ENCODE measurements at regions not wholly inside any gene's neighbourhood (a gene's known extent, or its start where the extent isn't known, plus 50 kb on each side); places are given as distances from the start of the nearest gene placed in this dataset.

DNA sequence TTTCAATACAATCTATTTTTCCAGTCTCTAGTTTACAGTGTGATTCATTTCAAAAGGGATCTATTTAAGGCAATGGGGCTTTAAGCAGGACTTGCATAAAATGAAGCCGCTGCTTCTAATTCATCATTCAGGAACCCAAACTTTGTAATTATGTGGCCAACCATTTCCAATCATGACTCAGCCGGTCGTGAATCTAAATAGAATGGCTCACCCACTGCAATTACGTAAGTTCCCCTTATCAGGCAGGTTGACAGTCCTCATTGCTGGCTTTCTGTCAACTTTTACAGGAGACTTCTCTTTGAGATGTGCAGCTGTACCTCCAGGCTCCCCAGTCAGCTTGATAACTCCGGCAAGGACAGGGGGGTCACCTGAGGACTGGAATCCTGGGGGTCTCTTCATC, 152.8 kb upstream of the DAP start:
- Histone ChIP-seq H3K9me3 (replicated peaks; ENCODE audit: insufficient read depth, low read length) (no peaks in the 10 kb centered on the region), H3K27me3 (replicated peaks; ENCODE audit: insufficient read depth, low read length) (no peaks in the 10 kb centered on the region), H3K4me2 (ENCODE audit: low read depth, low read length) (no peak overlapping the region), H3F3A (ENCODE audit: insufficient read depth, low read length) (no peaks in the 10 kb centered on the region), H3K79me2 (ENCODE audit: low read length) (no peaks in the 10 kb centered on the region), H3K4me3 (ENCODE audit: low read length) (no peak overlapping the region), H3K27ac (ENCODE audit: low read length) (no peak overlapping the region), H3K9me2 (replicated peaks; ENCODE audit: insufficient read depth, low read length) (no peaks in the 10 kb centered on the region), H2AFZ (ENCODE audit: low read length) (no peak overlapping the region), H3K9ac (ENCODE audit: low read length) (no peak overlapping the region), H3K36me3 (replicated peaks; ENCODE audit: insufficient read depth, low read length) (no peaks in the 10 kb centered on the region), H4K20me1 (ENCODE audit: insufficient read depth, low read length) (no peaks in the 10 kb centered on the region), H3K4me1 (ENCODE audit: low read length) (no peaks in the 10 kb centered on the region)
- no peak for TF ChIP-seq EZH2 (optimal IDR thresholded peaks at IDR 0.05; ENCODE audit: low read depth, low read length)
- TF ChIP-seq EZH2phosphoT487 (IDR thresholded peaks at IDR 0.05; ENCODE audit: low read length): no peak
- no peak for TF ChIP-seq CTCF (IDR thresholded peaks at IDR 0.05; ENCODE audit: low read length)
- no peak for DNase-seq

DNA sequence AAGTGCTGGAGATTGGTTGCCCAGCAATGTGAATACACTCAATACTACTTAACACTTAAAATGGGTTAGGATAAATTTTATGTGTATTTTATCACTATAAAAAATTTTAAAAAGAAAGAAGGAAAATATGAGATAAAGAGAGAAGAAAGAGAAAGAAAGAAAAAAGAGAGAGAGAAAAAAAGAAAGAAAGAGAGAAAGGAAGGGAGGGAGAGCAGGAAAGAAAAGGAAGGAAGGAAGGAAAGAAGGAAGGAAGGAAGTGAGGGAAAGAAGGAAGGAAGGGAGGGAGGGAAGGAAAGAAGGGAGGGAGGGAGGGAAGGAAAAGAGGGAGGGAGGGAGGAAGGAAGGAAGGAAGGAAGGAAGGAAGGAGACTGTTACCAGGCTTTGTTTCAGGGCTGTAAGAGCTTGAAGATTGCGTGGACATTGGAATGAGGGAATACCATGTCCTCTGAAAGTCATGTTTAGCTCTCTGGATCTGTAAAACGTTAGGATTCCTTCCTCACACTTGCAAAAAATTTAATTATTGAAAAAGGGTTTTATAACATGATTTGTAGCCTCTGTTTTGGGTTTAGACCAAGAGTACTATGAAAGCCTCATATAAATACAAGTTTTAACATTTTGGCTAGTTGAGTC, 152.3 kb upstream of the DAP start:
- no peak overlapping the region for H3K27ac ChIP-seq (ENCODE audit: low read length)
- TF ChIP-seq EZH2 (optimal IDR thresholded peaks at IDR 0.05; ENCODE audit: low read depth, low read length) (no peak), CTCF (IDR thresholded peaks at IDR 0.05; ENCODE audit: low read length) (no peak), EZH2phosphoT487 (IDR thresholded peaks at IDR 0.05; ENCODE audit: low read length) (no peak)
- H3K9me3 ChIP-seq (replicated peaks; ENCODE audit: insufficient read depth, low read length): no peaks in the 10 kb centered on the region
- H3K9me2 ChIP-seq (replicated peaks; ENCODE audit: insufficient read depth, low read length): no peaks in the 10 kb centered on the region
- no peaks in the 10 kb centered on the region for H3K27me3 ChIP-seq (replicated peaks; ENCODE audit: insufficient read depth, low read length)
- H3K36me3 ChIP-seq (replicated peaks; ENCODE audit: insufficient read depth, low read length): no peaks in the 10 kb centered on the region
- H4K20me1 ChIP-seq (ENCODE audit: insufficient read depth, low read length): no peaks in the 10 kb centered on the region
- H3K79me2 ChIP-seq (ENCODE audit: low read length): no peaks in the 10 kb centered on the region
- H3F3A ChIP-seq (ENCODE audit: insufficient read depth, low read length): no peaks in the 10 kb centered on the region
- H3K4me2 ChIP-seq (ENCODE audit: low read depth, low read length): no peak overlapping the region
- no peak for DNase-seq
- no peak overlapping the region for H3K9ac ChIP-seq (ENCODE audit: low read length)
- H2AFZ ChIP-seq (ENCODE audit: low read length): no peak overlapping the region
- no peak overlapping the region for H3K4me3 ChIP-seq (ENCODE audit: low read length)
- no peaks in the 10 kb centered on the region for H3K4me1 ChIP-seq (ENCODE audit: low read length)

DNA sequence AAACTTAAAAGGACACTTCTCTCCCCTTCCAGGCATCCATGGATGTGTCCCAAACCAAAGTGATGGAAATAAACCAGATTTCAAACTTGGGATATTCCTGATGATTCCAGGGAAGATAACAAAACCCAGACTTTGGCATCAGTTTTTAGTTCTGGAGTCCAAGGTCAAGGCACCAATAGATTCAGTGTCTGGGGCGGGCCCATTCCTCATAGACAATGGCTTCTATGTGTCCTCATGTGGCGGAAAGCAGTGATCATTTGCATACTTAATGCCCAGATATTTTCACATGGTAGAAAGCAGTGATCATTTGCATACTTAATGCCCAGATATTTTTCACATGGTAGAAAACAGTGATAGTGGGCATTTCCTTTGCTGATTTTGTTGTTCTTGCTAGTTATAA, 151.4 kb upstream of the DAP start:
- no peaks in the 10 kb centered on the region for H3K9me2 ChIP-seq (replicated peaks; ENCODE audit: insufficient read depth, low read length)
- H3K36me3 ChIP-seq (replicated peaks; ENCODE audit: insufficient read depth, low read length): no peaks in the 10 kb centered on the region
- H3K27ac ChIP-seq (ENCODE audit: low read length): no peak overlapping the region
- H3K4me2 ChIP-seq (ENCODE audit: low read depth, low read length): no peak overlapping the region
- H3F3A ChIP-seq (ENCODE audit: insufficient read depth, low read length): no peaks in the 10 kb centered on the region
- no peaks in the 10 kb centered on the region for H4K20me1 ChIP-seq (ENCODE audit: insufficient read depth, low read length)
- no peaks in the 10 kb centered on the region for H3K79me2 ChIP-seq (ENCODE audit: low read length)
- TF ChIP-seq EZH2phosphoT487 (IDR thresholded peaks at IDR 0.05; ENCODE audit: low read length): no peak
- TF ChIP-seq EZH2 (optimal IDR thresholded peaks at IDR 0.05; ENCODE audit: low read depth, low read length): no peak
- no peak for TF ChIP-seq CTCF (IDR thresholded peaks at IDR 0.05; ENCODE audit: low read length)
- no peaks in the 10 kb centered on the region for H3K4me1 ChIP-seq (ENCODE audit: low read length)
- H2AFZ ChIP-seq (ENCODE audit: low read length): no peak overlapping the region
- H3K9ac ChIP-seq (ENCODE audit: low read length): no peak overlapping the region
- no peak overlapping the region for H3K4me3 ChIP-seq (ENCODE audit: low read length)
- no peak for DNase-seq
- no peaks in the 10 kb centered on the region for H3K9me3 ChIP-seq (replicated peaks; ENCODE audit: insufficient read depth, low read length)
- H3K27me3 ChIP-seq (replicated peaks; ENCODE audit: insufficient read depth, low read length): no peaks in the 10 kb centered on the region

Data from MM.1S (cell line).